RCC 7860 (cell line): ENCODE measurements at regions not wholly inside any gene's neighbourhood (a gene's known extent, or its start where the extent isn't known, plus 50 kb on each side); places are given as distances from the start of the nearest gene placed in this dataset.

Experiments
- DNase-seq: peaks from one replicate; pipeline ENCODE4 v3.0.0-alpha.2; 2015; ENCODE audit warnings: low spot score
- FAIRE-seq: peaks from 2 replicates; lab custom pipeline; 2012; peaks lifted over from hg19 to GRCh38; lab: Jason Lieb, UNC

GRCh38 chr1:47551971-47552528 lies 114.2 kb downstream of the FOXD2 start:
- no peak for DNase-seq
- FAIRE-seq: no peak

DNA sequence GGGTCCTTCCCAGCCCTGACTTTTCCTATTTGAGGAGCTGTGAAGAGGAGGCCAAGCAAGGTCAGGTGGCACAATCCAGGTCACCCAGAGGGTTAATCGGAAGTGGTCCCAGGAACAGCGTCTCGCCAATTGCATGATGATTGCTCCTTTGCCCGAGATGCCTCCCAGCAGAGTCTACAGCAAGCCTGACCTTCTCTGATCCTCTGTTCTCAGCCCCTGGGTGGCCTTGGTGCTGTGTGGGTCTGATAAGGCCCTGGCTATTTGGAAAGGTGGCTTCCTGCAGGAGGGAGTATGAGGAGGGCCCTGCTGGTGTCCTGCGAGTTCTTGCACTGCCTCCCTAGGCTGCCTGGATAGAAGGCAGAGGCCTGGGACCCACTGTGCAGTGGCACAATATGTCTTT lies 116.2 kb downstream of the FOXD2 start:
- FAIRE-seq: no peak
- DNase-seq: no peak

GRCh38 chr1:47554901-47555300 lies 117.1 kb downstream of the FOXD2 start:
- DNase-seq (no peak), FAIRE-seq (no peak)

GRCh38 chr1:47555306-47555705 lies 117.5 kb downstream of the FOXD2 start:
- FAIRE-seq: no peak
- peak; percentile 6 for DNase-seq

GRCh38 chr1:47555841-47556560 lies 118.2 kb downstream of the FOXD2 start:
- FAIRE-seq: no peak
- DNase-seq: no peak

- no peak for DNase-seq
- FAIRE-seq: no peak
Observed at GRCh38 chr1:47557066-47557465, 119.2 kb downstream of the FOXD2 start.

GRCh38 chr1:47558601-47559593 lies 121.1 kb downstream of the FOXD2 start:
- FAIRE-seq: no peak
- no peak for DNase-seq

- DNase-seq (no peak), FAIRE-seq (no peak)
Observed at GRCh38 chr1:47559944-47560695, 122.3 kb downstream of the FOXD2 start.

GRCh38 chr1:47561523-47562007 lies 123.7 kb downstream of the FOXD2 start:
- no peak for DNase-seq
- FAIRE-seq: no peak

DNA sequence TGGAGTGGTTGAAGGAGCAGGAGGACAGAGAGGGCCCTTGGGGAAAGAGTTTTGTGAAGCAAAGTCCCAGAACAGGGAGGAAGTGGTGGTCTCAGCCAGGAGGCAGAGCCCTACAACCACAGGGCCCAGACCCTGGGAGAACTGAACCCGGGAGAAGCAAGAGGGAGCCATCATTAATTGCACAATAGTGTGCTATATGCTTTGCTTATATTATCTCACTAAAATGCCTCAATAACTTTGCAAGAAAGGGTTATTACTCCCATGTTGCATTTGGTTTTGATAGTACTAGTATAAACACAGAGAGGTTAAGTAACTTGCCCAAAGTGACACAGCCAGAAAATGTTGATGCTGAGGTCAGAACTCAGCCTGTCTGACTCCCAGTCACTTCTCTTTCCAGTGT lies 124.3 kb downstream of the FOXD2 start:
- DNase-seq (no peak), FAIRE-seq (no peak)

DNA sequence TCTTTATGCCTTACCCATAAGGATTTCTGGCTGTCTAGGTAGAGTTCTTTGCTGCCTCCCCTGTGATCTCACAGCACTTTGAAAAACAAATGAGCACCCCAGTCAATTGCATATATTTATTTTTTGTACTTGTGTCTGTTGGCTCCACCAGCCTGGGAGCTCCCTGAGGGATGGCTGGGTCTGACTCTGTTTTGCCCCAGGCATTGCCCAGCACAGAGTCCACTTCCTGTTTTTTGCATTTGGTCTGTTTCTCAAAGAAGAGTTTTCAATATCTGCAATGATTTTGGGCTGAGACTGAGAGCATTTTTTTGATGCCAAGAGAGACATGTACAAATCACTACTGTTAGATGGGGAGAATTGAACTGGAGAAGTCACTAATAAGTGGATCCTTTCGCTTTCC lies 125.0 kb downstream of the FOXD2 start:
- FAIRE-seq (no peak), DNase-seq (no peak)

GRCh38 chr1:47563201-47563600 lies 125.4 kb downstream of the FOXD2 start:
- no peak for FAIRE-seq
- no peak for DNase-seq

- DNase-seq: no peak
- FAIRE-seq: no peak
Observed at GRCh38 chr1:47564570-47564969, 126.7 kb downstream of the FOXD2 start.

GRCh38 chr1:47565092-47565491 lies 127.2 kb downstream of the FOXD2 start:
- FAIRE-seq: no peak
- no peak for DNase-seq

DNA sequence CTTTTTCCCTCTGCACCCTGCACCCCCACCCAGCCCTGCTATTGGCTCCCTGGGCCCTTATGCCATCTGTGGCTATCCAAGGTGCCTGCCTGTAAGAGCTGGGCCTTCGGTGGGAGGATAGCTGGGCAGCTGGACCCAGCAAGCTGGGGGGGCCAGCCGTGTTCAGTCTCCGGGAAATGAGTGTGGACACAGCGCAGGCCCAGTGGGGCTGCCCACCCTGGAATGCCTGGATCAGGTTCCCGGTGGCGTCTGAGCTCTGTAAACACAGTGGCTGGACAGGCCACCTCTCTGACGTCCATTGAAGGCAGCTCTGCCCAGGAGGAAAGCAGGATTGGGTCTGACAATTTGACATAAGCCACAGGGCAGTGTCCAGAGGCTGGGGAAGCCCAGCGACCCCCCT lies 127.8 kb downstream of the FOXD2 start:
- DNase-seq (no peak), FAIRE-seq (no peak)

DNA sequence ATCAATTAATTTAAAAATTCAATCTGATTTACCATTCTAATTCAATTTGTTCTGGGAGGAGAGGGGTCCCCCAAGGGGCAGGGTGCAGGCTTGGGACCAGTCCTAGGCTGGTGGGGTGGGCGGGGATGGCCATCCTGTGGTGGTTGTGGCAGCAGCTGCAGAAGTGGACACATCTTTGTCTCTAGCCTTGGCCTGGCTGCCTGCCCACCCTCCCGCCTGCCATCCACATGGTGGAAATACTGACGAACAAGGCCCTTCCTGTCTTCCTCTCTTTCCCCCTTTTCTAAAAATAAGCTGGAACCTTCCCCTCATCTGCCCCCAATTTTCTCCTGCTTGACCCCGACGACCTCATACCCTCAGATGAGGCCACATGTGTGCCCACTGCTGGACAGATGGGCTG lies 130.9 kb downstream of the FOXD2 start:
- FAIRE-seq: no peak
- DNase-seq: no peak

GRCh38 chr1:47569261-47569660 lies 131.4 kb downstream of the FOXD2 start:
- FAIRE-seq: no peak

DNA sequence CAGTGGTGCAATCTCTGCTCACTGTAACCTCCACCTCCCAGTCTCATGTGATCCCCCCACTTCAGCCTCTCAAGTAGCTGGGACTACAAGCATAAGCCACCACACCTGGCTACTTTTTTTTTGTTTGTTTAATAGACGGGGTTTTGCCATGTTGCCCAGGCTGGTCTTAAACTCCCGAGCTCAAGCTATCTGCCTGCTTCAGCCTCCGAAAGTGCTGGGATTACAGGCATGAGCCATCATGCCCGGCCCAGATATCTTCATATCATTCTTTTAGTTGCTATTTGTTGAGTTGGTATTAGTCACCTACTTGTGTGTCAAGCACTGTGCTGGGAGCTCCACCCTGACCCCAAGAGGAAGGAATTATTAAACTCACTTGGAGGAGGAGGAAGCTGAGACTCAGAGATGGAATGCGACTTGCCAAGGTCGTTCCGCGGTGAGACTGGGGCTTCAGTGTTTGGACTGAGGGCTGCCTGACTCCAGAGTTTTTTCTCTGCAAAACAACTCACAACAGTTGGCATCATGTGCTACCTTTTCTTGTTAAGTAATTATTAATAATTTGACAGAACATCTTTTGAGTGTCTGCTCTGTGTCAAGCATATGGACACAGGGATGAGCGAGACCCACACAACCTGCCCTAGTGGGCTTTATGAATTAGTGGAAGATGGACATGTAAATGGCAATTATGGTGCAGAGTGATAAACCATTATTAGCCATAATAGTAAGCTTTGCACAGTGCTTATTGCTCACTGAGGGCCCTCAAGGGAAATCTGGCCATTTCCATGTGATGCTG lies 132.0 kb downstream of the FOXD2 start:
- peak; percentile 91 for FAIRE-seq

More at GRCh38 chr1:47569261-47569660, 131.4 kb downstream of the FOXD2 start:
- DNase-seq: no peak

GRCh38 chr1:47571161-47571560 lies 133.3 kb downstream of the FOXD2 start:
- FAIRE-seq: no peak
- DNase-seq: no peak

More for the DNA sequence above, 132.0 kb downstream of the FOXD2 start:
- peak; percentile 90 for DNase-seq

GRCh38 chr1:47571952-47572351 lies 134.1 kb downstream of the FOXD2 start:
- FAIRE-seq (no peak), DNase-seq (no peak)
